Mononuclear cell (primary cell): ENCODE measurements at regions not wholly inside any gene's neighbourhood (a gene's known extent, or its start where the extent isn't known, plus 50 kb on each side); places are given as distances from the start of the nearest gene placed in this dataset.
"Not testable (repeated sequence)": the region's sequence is repeated elsewhere in the genome, so short reads cannot be mapped to it uniquely, and the experiment has no call there.

ENCODE experiments used
- H3K27me3 ChIP-seq: 2 replicates; pipeline ENCODE4 v1.6.0; 2011; ENCODE audit warnings: low read length, control low read depth; ENCODE audit not compliant: insufficient read depth
- H3K4me1 ChIP-seq: 2 replicates; pipeline ENCODE4 v1.5.1; 2011; ENCODE audit warnings: mild to moderate bottlenecking, low read length, control low read depth; ENCODE audit not compliant: insufficient read depth
- H3K4me3 ChIP-seq: 2 replicates; pipeline ENCODE4 v1.5.1; 2011; ENCODE audit warnings: mild to moderate bottlenecking, low read length, moderate library complexity
- H3K9me3 ChIP-seq: 2 replicates; pipeline ENCODE4 v1.5.1; 2011; ENCODE audit warnings: low read depth, mild to moderate bottlenecking, control low read depth, low read length

- no peaks in the 10 kb centered on the region for H3K4me1 ChIP-seq
- no peaks in the 10 kb centered on the region for H3K27me3 ChIP-seq
- no peak overlapping the region for H3K4me3 ChIP-seq
- H3K9me3 ChIP-seq: no peaks in the 10 kb centered on the region
Observed at GRCh38 chr2:226553333-226553732, 246.3 kb downstream of the IRS1 start.

DNA sequence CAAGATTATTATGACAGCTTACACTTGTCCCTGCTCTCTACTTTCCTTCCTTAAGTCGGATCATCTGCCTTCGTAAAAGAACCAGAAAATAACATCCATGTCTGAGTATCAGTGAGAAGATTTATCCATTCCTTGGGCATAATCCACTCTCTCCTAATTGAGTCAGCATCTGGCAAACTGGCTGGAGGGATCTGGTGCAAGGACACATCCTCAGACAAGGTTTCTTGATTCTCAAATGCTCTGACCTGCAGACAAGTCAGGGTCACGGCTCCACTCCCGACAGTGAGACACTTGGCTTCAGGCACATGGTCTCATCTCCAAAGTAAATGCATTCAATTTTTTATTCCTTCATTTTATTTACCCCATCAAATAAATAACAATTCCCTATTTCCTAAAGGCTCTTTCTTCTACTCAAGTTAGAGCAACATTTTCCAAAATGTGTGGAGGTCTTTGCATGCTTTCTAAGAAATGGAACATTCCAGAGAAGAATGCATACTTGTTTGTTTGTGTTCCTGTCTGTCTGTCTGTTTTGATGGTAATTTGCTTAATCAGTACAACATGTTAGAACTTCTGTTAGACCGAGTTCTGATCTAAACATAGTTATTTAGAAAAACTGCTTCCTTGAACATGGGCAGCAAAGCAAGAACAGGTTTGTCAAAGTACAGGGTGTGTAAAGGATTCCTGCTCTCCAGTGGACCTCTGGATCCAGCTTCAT is 246.9 kb downstream of the IRS1 start:
- H3K27me3 ChIP-seq: no peaks in the 10 kb centered on the region
- no peaks in the 10 kb centered on the region for H3K9me3 ChIP-seq
- H3K4me1 ChIP-seq: no peaks in the 10 kb centered on the region
- H3K4me3 ChIP-seq: no peak overlapping the region

GRCh38 chr2:226551522-226552250 is 247.9 kb downstream of the IRS1 start:
- Histone ChIP-seq H3K27me3 (no peaks in the 10 kb centered on the region), H3K4me1 (no peaks in the 10 kb centered on the region), H3K4me3 (no peak overlapping the region), H3K9me3 (no peaks in the 10 kb centered on the region)

- no peaks in the 10 kb centered on the region for H3K4me1 ChIP-seq
- no peaks in the 10 kb centered on the region for H3K9me3 ChIP-seq
- H3K4me3 ChIP-seq: no peak overlapping the region
- H3K27me3 ChIP-seq: no peaks in the 10 kb centered on the region
Observed at GRCh38 chr2:226550801-226551200, 248.8 kb downstream of the IRS1 start.

- Histone ChIP-seq H3K27me3 (no peaks in the 10 kb centered on the region), H3K4me1 (no peaks in the 10 kb centered on the region), H3K9me3 (no peaks in the 10 kb centered on the region), H3K4me3 (no peak overlapping the region)
Observed at GRCh38 chr2:226548732-226549131, 250.9 kb downstream of the IRS1 start.

GRCh38 chr2:226544596-226545210 is 254.9 kb downstream of the IRS1 start:
- no peak overlapping the region for H3K4me3 ChIP-seq
- no peaks in the 10 kb centered on the region for H3K4me1 ChIP-seq

GRCh38 chr2:226540204-226540994 is 259.2 kb downstream of the IRS1 start:
- no peaks in the 10 kb centered on the region for H3K4me1 ChIP-seq
- H3K27me3 ChIP-seq: no peaks in the 10 kb centered on the region
- no peak overlapping the region for H3K4me3 ChIP-seq
- no peaks in the 10 kb centered on the region for H3K9me3 ChIP-seq

More at GRCh38 chr2:226544596-226545210, 254.9 kb downstream of the IRS1 start:
- Histone ChIP-seq H3K27me3 (no peaks in the 10 kb centered on the region), H3K9me3 (no peaks in the 10 kb centered on the region)

- Histone ChIP-seq H3K4me3 (no peak overlapping the region), H3K9me3 (no peaks in the 10 kb centered on the region), H3K4me1 (no peaks in the 10 kb centered on the region), H3K27me3 (no peaks in the 10 kb centered on the region)
Observed at GRCh38 chr2:226536410-226536809, 263.2 kb downstream of the IRS1 start.

- H3K4me3 ChIP-seq, H3K4me1 ChIP-seq, H3K27me3 ChIP-seq, H3K9me3 ChIP-seq: not testable (repeated sequence)
Observed at GRCh38 chr2:226532976-226533375, 266.6 kb downstream of the IRS1 start.

- H3K4me3 ChIP-seq: no peak overlapping the region
- no peaks in the 10 kb centered on the region for H3K27me3 ChIP-seq
- H3K9me3 ChIP-seq: no peaks in the 10 kb centered on the region
Observed at GRCh38 chr2:226531061-226531810, 268.4 kb downstream of the IRS1 start.

DNA sequence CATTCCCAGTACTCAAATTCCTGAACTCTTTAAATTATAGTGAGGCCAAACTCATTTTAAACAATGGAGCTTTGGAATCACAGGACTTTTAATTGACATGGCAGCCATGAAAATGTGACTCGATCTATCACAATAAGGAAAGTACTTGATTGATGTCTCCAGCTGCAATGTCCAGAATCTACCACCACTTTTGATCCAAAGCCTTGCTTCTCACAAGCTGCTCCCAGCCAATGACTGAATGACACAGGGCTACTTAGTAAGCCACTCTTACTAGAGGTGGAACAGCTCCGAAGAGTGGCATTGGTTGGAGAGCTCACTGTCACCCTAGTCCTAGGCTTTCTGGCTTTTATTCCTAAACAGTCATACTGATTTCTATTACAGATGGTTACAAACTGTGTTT is 270.1 kb downstream of the IRS1 start:
- no peaks in the 10 kb centered on the region for H3K9me3 ChIP-seq
- H3K4me3 ChIP-seq: no peak overlapping the region
- H3K27me3 ChIP-seq: no peaks in the 10 kb centered on the region
- H3K4me1 ChIP-seq: no peaks in the 10 kb centered on the region

More at GRCh38 chr2:226531061-226531810, 268.4 kb downstream of the IRS1 start:
- H3K4me1 ChIP-seq: no peaks in the 10 kb centered on the region

DNA sequence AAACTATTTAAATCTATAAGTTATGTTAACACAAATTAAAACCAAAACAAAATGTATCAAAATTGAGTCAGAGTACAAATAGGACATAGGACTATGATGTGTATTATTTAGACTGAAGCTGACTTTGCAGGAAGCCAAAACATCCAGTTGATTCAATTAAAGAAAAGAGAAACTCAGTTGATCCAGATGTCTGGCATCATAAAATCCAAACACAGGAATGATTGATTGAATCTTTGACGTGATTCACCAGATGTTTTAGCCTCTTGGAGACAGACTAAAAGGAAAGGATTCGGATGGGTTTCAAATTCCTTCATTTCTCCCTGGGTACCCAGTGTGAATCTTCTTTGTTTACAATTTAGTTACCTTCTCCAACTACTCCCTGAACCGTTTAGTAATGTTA is 272.9 kb downstream of the IRS1 start:
- no peaks in the 10 kb centered on the region for H3K4me1 ChIP-seq

DNA sequence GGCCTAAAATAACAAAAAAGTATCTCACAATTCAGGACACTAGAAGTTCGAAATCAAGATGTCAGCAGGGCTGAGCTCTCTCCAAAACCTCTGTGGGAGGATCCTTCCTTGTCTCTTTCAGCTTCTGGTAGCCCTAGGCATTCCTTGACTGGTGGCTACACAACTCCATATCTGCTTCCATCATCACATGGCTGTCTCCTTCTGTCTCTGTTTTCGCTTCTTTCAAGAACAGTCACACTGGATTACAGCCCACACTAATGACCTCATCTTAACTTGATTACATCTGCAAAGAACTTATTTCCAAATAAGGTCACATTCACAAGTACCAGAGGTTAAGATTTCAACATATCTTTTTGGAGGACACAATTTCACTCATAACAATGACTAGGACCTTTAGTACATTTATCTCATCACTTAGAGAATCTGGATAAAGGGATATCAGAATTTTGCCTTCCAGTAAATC is 275.2 kb downstream of the IRS1 start:
- Histone ChIP-seq H3K4me3 (no peak overlapping the region), H3K4me1 (no peaks in the 10 kb centered on the region), H3K9me3 (no peaks in the 10 kb centered on the region), H3K27me3 (no peaks in the 10 kb centered on the region)

More for the DNA sequence above, 272.9 kb downstream of the IRS1 start:
- Histone ChIP-seq H3K4me3 (no peak overlapping the region), H3K27me3 (no peaks in the 10 kb centered on the region), H3K9me3 (no peaks in the 10 kb centered on the region)

- Histone ChIP-seq H3K4me3 (no peak overlapping the region), H3K27me3 (no peaks in the 10 kb centered on the region), H3K9me3 (no peaks in the 10 kb centered on the region), H3K4me1 (no peaks in the 10 kb centered on the region)
Observed at GRCh38 chr2:226520723-226521122, 278.9 kb downstream of the IRS1 start.
